ENCODE measurements at regions not wholly inside any gene's neighbourhood (a gene's known extent, or its start where the extent isn't known, plus 50 kb on each side); places are given as distances from the start of the nearest gene placed in this dataset.

- TF ChIP-seq TCF7L2 (IDR thresholded peaks at IDR 0.05; ENCODE audit: borderline replicate concordance, low read depth, low read length) (no peak), ZNF157 (tag by site-specific recombination; IDR thresholded peaks at IDR 0.05) (no peak)
Observed at GRCh38 chrX:121886557-121886956, 839.1 kb downstream of the GLUD2 start (continued).

DNA sequence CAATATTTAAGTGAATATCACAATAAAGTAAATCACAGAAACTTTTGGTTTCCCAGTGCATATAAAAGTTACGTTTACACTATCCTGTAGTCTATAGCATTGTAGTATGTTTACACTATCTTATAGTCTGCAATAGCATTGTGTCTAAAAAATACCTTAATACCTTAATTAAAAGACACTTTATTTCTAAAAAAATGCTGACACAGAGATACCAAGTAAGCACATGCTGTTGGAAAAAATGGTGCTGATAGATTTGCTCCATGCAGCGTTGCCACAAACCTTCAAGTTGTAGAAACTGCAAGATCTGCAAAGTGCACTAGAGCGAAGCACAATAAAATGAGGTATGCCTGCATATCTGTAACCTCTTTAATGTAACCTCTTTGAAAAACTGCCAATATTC lies 847.3 kb downstream of the GLUD2 start:
- no peaks in the 10 kb centered on the region for H3K36me3 ChIP-seq (ENCODE audit: control insufficient read depth in 2 of 2, insufficient read depth in 1 of 2, low read length in 2 of 2)
- H3K4me1 ChIP-seq (ENCODE audit: control insufficient read depth, insufficient read depth, low read length), result no peaks in the 10 kb centered on the region
- no peaks in the 10 kb centered on the region for H3K9me3 ChIP-seq (ENCODE audit: control insufficient read depth, insufficient read depth, low read depth, low read length)
- H3K4me3 ChIP-seq (ENCODE audit: low read depth, low read length), result no peak overlapping the region
- POLR2A ChIA-PET, result no interaction called here
- CTCF ChIA-PET, result no interaction called here
- no peak for TF ChIP-seq ZNF416 (tag by site-specific recombination; IDR thresholded peaks at IDR 0.05)
- TF ChIP-seq, protein P1, sequence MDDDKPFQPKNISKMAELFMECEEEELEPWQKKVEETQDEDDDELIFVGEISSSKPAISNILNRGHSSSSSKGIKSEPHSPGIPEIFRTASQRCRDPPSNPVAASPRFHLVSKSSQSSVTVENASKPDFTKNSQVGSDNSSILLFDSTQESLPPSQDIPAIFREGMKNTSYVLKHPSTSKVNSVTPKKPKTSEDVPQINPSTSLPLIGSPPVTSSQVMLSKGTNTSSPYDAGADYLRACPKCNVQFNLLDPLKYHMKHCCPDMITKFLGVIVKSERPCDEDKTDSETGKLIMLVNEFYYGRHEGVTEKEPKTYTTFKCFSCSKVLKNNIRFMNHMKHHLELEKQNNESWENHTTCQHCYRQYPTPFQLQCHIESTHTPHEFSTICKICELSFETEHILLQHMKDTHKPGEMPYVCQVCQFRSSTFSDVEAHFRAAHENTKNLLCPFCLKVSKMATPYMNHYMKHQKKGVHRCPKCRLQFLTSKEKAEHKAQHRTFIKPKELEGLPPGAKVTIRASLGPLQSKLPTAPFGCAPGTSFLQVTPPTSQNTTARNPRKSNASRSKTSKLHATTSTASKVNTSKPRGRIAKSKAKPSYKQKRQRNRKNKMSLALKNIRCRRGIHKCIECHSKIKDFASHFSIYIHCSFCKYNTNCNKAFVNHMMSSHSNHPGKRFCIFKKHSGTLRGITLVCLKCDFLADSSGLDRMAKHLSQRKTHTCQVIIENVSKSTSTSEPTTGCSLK (tag by site-specific recombination; IDR thresholded peaks at IDR 0.05), result no peak
- no peak for TF ChIP-seq ZNF558 (tag by site-specific recombination; IDR thresholded peaks at IDR 0.05)
- no peak for TF ChIP-seq ZNF302 (tag by site-specific recombination; IDR thresholded peaks at IDR 0.05; ENCODE audit: low read depth)
- TF ChIP-seq ZBTB17 (tag by site-specific recombination; IDR thresholded peaks at IDR 0.05), result no peak
- no peak for TF ChIP-seq ZNF175 (tag by site-specific recombination; IDR thresholded peaks at IDR 0.05)
- H3K27ac ChIP-seq (ENCODE audit: extremely low read depth, low read depth, low read length), result no peak overlapping the region

DNA sequence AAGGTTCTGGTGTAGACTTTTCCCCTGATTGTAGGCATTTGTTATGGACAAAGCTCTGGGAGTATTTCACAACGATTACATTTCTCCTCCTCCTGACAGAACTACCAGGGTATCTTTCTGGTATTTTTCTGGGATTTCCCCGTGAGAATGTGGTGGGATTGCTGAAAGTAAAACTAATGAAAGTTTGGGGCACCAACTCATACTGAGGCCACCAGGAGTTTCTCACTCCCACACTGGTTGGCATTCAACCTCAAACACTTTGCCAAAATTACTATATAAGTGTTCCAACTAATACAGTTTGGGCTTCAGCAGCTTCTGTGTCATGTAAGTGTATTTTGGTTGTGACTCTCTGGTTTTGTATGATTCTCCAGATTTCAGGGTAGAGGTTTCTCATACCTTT lies 855.1 kb downstream of the GLUD2 start:
- Histone ChIP-seq H3K27ac (ENCODE audit: extremely low read depth, low read depth, low read length) (no peak overlapping the region), H3K4me3 (ENCODE audit: low read depth, low read length) (no peak overlapping the region), H3K4me1 (ENCODE audit: control insufficient read depth, insufficient read depth, low read length) (no peaks in the 10 kb centered on the region), H3K36me3 (ENCODE audit: control insufficient read depth in 2 of 2, insufficient read depth in 1 of 2, low read length in 2 of 2) (no peaks in the 10 kb centered on the region), H3K9me3 (ENCODE audit: control insufficient read depth, insufficient read depth, low read depth, low read length) (no peaks in the 10 kb centered on the region)
- CTCF ChIA-PET, result interaction anchor here (0.5 to 0.6 kb wide), 2 partner anchors 206 to 792 kb away, joined by 3 read pairs; no protein-coding TSS in a partner anchor
- TF ChIP-seq INSM2 (tag by site-specific recombination; IDR thresholded peaks at IDR 0.05) (no peak), ZNF416 (tag by site-specific recombination; IDR thresholded peaks at IDR 0.05) (no peak), ZNF585B (tag by site-specific recombination; IDR thresholded peaks at IDR 0.05) (no peak), YY1 (tag by site-specific recombination; IDR thresholded peaks at IDR 0.05) (no peak), ZSCAN16 (tag by site-specific recombination; IDR thresholded peaks at IDR 0.05) (no peak), ZBTB49 (tag by site-specific recombination; IDR thresholded peaks at IDR 0.05; ENCODE audit: low read depth) (no peak), ZBTB48 (tag by site-specific recombination; IDR thresholded peaks at IDR 0.05) (no peak), EGR2 (tag by site-specific recombination; IDR thresholded peaks at IDR 0.05; ENCODE audit: low read depth) (no peak), ZNF324 (tag by site-specific recombination; IDR thresholded peaks at IDR 0.05) (no peak), ZNF510 (tag by site-specific recombination; IDR thresholded peaks at IDR 0.05; ENCODE audit: insufficient replicate concordance) (no peak)
- TF ChIP-seq, protein P2, sequence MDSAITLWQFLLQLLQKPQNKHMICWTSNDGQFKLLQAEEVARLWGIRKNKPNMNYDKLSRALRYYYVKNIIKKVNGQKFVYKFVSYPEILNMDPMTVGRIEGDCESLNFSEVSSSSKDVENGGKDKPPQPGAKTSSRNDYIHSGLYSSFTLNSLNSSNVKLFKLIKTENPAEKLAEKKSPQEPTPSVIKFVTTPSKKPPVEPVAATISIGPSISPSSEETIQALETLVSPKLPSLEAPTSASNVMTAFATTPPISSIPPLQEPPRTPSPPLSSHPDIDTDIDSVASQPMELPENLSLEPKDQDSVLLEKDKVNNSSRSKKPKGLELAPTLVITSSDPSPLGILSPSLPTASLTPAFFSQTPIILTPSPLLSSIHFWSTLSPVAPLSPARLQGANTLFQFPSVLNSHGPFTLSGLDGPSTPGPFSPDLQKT (IDR thresholded peaks at IDR 0.05; ENCODE audit: borderline replicate concordance, low read depth, low read length), result no peak
- POLR2A ChIA-PET, result no interaction called here
